Activated T-cell treated with anti-CD3 and anti-CD28 coated beads for 1 hour (primary cell): ENCODE measurements at regions not wholly inside any gene's neighbourhood (a gene's known extent, or its start where the extent isn't known, plus 50 kb on each side); places are given as distances from the start of the nearest gene placed in this dataset.

Experiments
- DNase-seq: peaks from one replicate; pipeline ENCODE4 v3.0.0-alpha.2; 2020; ENCODE audit warnings: low read depth

GRCh38 chr7:16137944-16138343 is 283.4 kb downstream of the CRPPA start:
- no peak for DNase-seq

- DNase-seq = no peak
Measured at GRCh38 chr7:16136896-16137295, 284.4 kb downstream of the CRPPA start.

GRCh38 chr7:16135658-16136057 is 285.7 kb downstream of the CRPPA start:
- DNase-seq = no peak

GRCh38 chr7:16130111-16131110 is 290.9 kb downstream of the CRPPA start:
- DNase-seq = no peak

GRCh38 chr7:16129431-16130110 is 291.8 kb downstream of the CRPPA start:
- no peak for DNase-seq

GRCh38 chr7:16123117-16123770 is 298.1 kb downstream of the CRPPA start:
- no peak for DNase-seq

GRCh38 chr7:16121876-16122390 is 299.4 kb downstream of the CRPPA start:
- no peak for DNase-seq

GRCh38 chr7:16115374-16115773 is 306.0 kb downstream of the CRPPA start:
- DNase-seq = no peak

- no peak for DNase-seq
Measured at GRCh38 chr7:16114633-16115032, 306.7 kb downstream of the CRPPA start.

GRCh38 chr7:16114071-16114470 is 307.3 kb downstream of the CRPPA start:
- no peak for DNase-seq

- no peak for DNase-seq
Measured at GRCh38 chr7:16113058-16113457, 308.3 kb downstream of the CRPPA start.

- no peak for DNase-seq
Measured at GRCh38 chr7:16106869-16107268, 314.5 kb downstream of the CRPPA start.

GRCh38 chr7:16106300-16106699 is 315.0 kb downstream of the CRPPA start:
- no peak for DNase-seq

- DNase-seq = no peak
Measured at GRCh38 chr7:16099302-16099849, 322.0 kb downstream of the CRPPA start.

GRCh38 chr7:16098585-16099179 is 322.7 kb downstream of the CRPPA start:
- DNase-seq = no peak

- DNase-seq = no peak
Measured at GRCh38 chr7:16098058-16098457, 323.3 kb downstream of the CRPPA start.

GRCh38 chr7:16095171-16095950 is 326.0 kb downstream of the CRPPA start:
- DNase-seq = no peak

GRCh38 chr7:16094651-16095050 is 326.7 kb downstream of the CRPPA start:
- no peak for DNase-seq

GRCh38 chr7:16092711-16093110 is 328.6 kb downstream of the CRPPA start:
- no peak for DNase-seq

- no peak for DNase-seq
Measured at GRCh38 chr7:16091701-16092310, 329.5 kb downstream of the CRPPA start.
